Hepatocyte (in vitro differentiated cells): ENCODE measurements at regions not wholly inside any gene's neighbourhood (a gene's known extent, or its start where the extent isn't known, plus 50 kb on each side); places are given as distances from the start of the nearest gene placed in this dataset.
A peak's percentile ranks its signal among the peaks of the same experiment; 100 is the strongest.

Experiments
- DNase-seq: peaks from one replicate; pipeline ENCODE4 v3.0.0-alpha.2; 2016; ENCODE audit warnings: low spot score
- H2AFZ ChIP-seq: fragments of 200-600 bp; sonication (generic); 2 replicates; pipeline ENCODE4 v1.6.0; 2016; ENCODE audit warnings: antibody characterized with exemption, mild to moderate bottlenecking
- H3K27ac ChIP-seq: fragments of 200-600 bp; sonication (generic); 2 replicates; pipeline ENCODE4 v1.5.1; 2016; ENCODE audit warnings: mild to moderate bottlenecking
- H3K27me3 ChIP-seq: fragments of 200-600 bp; sonication (generic); 2 replicates; pipeline ENCODE4 v1.6.1; 2016
- H3K36me3 ChIP-seq: fragments of 200-600 bp; sonication (generic); replicated peaks from 2 replicates; pipeline ENCODE4 v1.5.1; 2016; ENCODE audit warnings: low read depth; ENCODE audit not compliant: insufficient read depth
- H3K4me1 ChIP-seq: fragments of 200-600 bp; sonication (generic); 2 replicates; pipeline ENCODE4 v1.5.1; 2016; ENCODE audit warnings: mild to moderate bottlenecking, moderate library complexity; ENCODE audit not compliant: insufficient read depth
- H3K4me2 ChIP-seq: fragments of 200-600 bp; sonication (generic); 2 replicates; pipeline ENCODE4 v1.6.0; 2016
- H3K4me3 ChIP-seq: fragments of 200-600 bp; sonication (generic); 2 replicates; pipeline ENCODE4 v1.5.1; 2016; ENCODE audit warnings: mild to moderate bottlenecking
- H3K79me2 ChIP-seq: fragments of 200-600 bp; sonication (generic); 2 replicates; pipeline ENCODE4 v1.6.0; 2017; ENCODE audit warnings: mild to moderate bottlenecking
- H3K9me2 ChIP-seq: fragments of 200-600 bp; sonication (generic); replicated peaks from 2 replicates; pipeline ENCODE4 v1.6.0; 2017; ENCODE audit warnings: mild to moderate bottlenecking; ENCODE audit not compliant: insufficient read depth
- H3K9me3 ChIP-seq: fragments of 200-600 bp; sonication (generic); 2 replicates; pipeline ENCODE4 v1.5.1; 2016; ENCODE audit warnings: low read depth, mild to moderate bottlenecking
- H4K20me1 ChIP-seq: fragments of 200-600 bp; sonication (generic); 2 replicates; pipeline ENCODE4 v1.6.0; 2016; ENCODE audit warnings: mild to moderate bottlenecking; ENCODE audit not compliant: insufficient read depth, poor library complexity, severe bottlenecking
- CTCF ChIP-seq: fragments of 200-600 bp; sonication (generic); IDR thresholded peaks from 2 replicates; pipeline ENCODE4 v1.5.1; 2016; ENCODE audit warnings: antibody characterized with exemption, mild to moderate bottlenecking; ENCODE audit not compliant: poor library complexity
- EZH2 ChIP-seq: fragments of 200-600 bp; sonication (generic); IDR thresholded peaks from 2 replicates; pipeline ENCODE4 v1.6.1; 2016; ENCODE audit warnings: antibody characterized with exemption, mild to moderate bottlenecking, borderline replicate concordance
- EZH2phosphoT487 ChIP-seq: fragments of 200-600 bp; sonication (generic); IDR thresholded peaks from one replicate; pipeline ENCODE4 v1.6.1; 2018; ENCODE audit warnings: antibody characterized with exemption, mild to moderate bottlenecking, low read depth, moderate library complexity; ENCODE audit not compliant: unreplicated experiment, severe bottlenecking
- WGBS: methylation state at CpG from one replicate; pipeline ENCODE4 v1.1.6; 2016; ENCODE audit warnings: low lambda C conversion rate; ENCODE audit errors: missing lambda C conversion rate; 5-methylcytosine and 5-hydroxymethylcytosine counted together

DNA sequence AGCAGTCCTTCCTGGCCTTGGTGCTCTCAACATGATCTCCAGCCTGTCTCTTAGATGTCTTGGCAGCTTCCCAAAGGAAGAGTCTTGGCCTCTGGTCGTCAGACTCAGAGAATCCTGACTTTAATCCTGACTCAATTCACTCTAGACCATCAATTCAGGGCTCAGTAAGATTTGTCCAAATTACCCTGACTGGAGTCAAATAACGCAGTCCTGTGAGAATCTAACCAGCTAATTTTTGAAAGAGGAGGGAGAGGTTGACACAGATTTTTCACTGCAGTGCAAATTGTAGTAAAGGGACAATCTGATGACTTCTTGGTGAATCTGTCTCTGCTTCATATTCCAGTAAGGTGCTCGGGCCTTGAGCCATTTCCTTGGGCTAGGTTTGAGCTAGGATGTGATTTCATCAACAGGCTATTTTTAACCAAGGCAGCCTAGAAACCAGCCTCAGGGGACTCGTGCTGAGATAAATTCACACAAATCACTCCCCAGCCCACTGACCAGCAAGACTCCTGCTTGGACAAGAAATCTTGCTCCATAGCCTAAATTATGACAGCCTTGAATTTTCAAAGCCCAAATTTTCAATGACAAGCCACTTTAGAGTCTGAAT lies 257.4 kb downstream of the ENC1 start:
- 57% methylated on average over 4 of the region's 4 CpGs for WGBS

GRCh38 chr5:74382123-74382855 lies 258.2 kb downstream of the ENC1 start:
- Histone ChIP-seq H4K20me1 (no peaks in the 10 kb centered on the region), H3K9me3 (no peaks in the 10 kb centered on the region), H3K4me3 (no peak overlapping the region), H3K36me3 (no peaks in the 10 kb centered on the region), H3K27me3 (no peaks in the 10 kb centered on the region), H3K4me1 (peaks cover 20% of the 10 kb centered on the region), H3K27ac (no peak overlapping the region), H3K79me2 (no peaks in the 10 kb centered on the region), H3K4me2 (no peak overlapping the region), H2AFZ (no peak overlapping the region), H3K9me2 (no peaks in the 10 kb centered on the region)
- no peak for DNase-seq
- TF ChIP-seq EZH2 = no peak
- no peak for TF ChIP-seq CTCF
- no peak for TF ChIP-seq EZH2phosphoT487
- WGBS = 90% methylated on average over 3 of the region's 3 CpGs

More for the DNA sequence above, 257.4 kb downstream of the ENC1 start:
- Histone ChIP-seq H3K9me2 (no peaks in the 10 kb centered on the region), H3K27me3 (no peaks in the 10 kb centered on the region), H3K79me2 (no peaks in the 10 kb centered on the region), H3K4me2 (no peak overlapping the region), H4K20me1 (no peaks in the 10 kb centered on the region), H3K4me3 (no peak overlapping the region), H3K4me1 (peaks cover 20% of the 10 kb centered on the region), H3K9me3 (no peaks in the 10 kb centered on the region), H2AFZ (no peak overlapping the region), H3K36me3 (no peaks in the 10 kb centered on the region), H3K27ac (peak overlapping the region; percentile 20)
- TF ChIP-seq EZH2 (no peak), EZH2phosphoT487 (no peak), CTCF (no peak)
- DNase-seq = peak; percentile 33

DNA sequence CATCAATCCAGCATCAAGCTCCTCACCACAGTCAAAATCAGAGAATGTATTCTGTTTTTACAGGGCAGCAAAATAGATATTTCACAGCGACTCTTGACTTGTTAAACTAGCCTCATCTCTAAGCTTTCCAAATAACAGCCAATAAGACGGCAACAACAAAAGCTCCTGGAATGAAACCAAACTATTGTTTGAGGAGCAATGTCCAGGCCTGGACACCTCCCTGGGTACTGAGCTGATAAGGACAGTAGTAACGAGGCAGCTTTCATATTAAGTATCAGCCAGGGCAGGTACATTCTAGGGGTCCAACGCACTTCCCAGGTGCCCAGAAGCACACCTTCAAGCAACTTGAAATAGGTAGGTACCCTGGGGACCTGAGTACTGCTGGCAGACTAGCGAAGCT lies 260.3 kb downstream of the ENC1 start:
- no peak for DNase-seq
- Histone ChIP-seq H3K27ac (no peak overlapping the region), H3K4me1 (peaks cover 20% of the 10 kb centered on the region), H4K20me1 (no peaks in the 10 kb centered on the region), H2AFZ (no peak overlapping the region), H3K4me3 (no peak overlapping the region), H3K9me2 (no peaks in the 10 kb centered on the region), H3K36me3 (no peaks in the 10 kb centered on the region), H3K27me3 (no peaks in the 10 kb centered on the region), H3K4me2 (no peak overlapping the region), H3K79me2 (no peaks in the 10 kb centered on the region), H3K9me3 (no peaks in the 10 kb centered on the region)
- 72% methylated on average over 5 of the region's 5 CpGs for WGBS
- TF ChIP-seq CTCF (no peak), EZH2 (no peak), EZH2phosphoT487 (no peak)
